Panc1 (cell line): ENCODE measurements at regions not wholly inside any gene's neighbourhood (a gene's known extent, or its start where the extent isn't known, plus 50 kb on each side); places are given as distances from the start of the nearest gene placed in this dataset.

Experiments
- ATAC-seq: fragments of 200-7000 bp; cut with Tn5 transposase; 2 replicates; pipeline ENCODE4 v1.9.1; 2020; ENCODE audit warnings: mild to moderate bottlenecking, moderate library complexity
- BruUV-seq: library from RNA; stranded (reverse); fragments of 400-500 nt; replicated peaks from 2 replicates; lab custom pipeline; 2021; lab: Mats Ljungman, UMichigan
- CTCF ChIA-PET: fragments of 300-600 bp; sonication (Branson Sonifier 250); formaldehyde crosslinking; loops from one replicate; lab custom pipeline; 2022; ENCODE audit warnings: antibody characterized with exemption; lab: Charles Lee
- POLR2A ChIA-PET: fragments of 300-600 bp; sonication (Branson Sonifier 250); formaldehyde crosslinking; loops from one replicate; lab custom pipeline; 2022; ENCODE audit warnings: antibody characterized with exemption; lab: Charles Lee
- DNase-seq: peaks from one replicate; pipeline ENCODE4 v3.0.0-alpha.2; 2010; ENCODE audit warnings: low read depth, low spot score
- H3K27ac ChIP-seq: 2 replicates; pipeline ENCODE4 v1.5.1; 2011; ENCODE audit warnings: mild to moderate bottlenecking, low read length, inconsistent platforms
- H3K27me3 ChIP-seq: fragments of 200-500 bp; sonication (Bioruptor generic); 2 replicates; pipeline ENCODE4 v1.6.0; 2014; ENCODE audit warnings: low read length, inconsistent platforms; ENCODE audit not compliant: control insufficient read depth, insufficient read depth
- H3K36me3 ChIP-seq: fragments of 200-500 bp; sonication (Bioruptor generic); 2 replicates; pipeline ENCODE4 v1.5.1; 2014; ENCODE audit warnings: inconsistent platforms, mild to moderate bottlenecking, low read length, moderate library complexity; ENCODE audit not compliant: control insufficient read depth, insufficient read depth
- H3K4me1 ChIP-seq: 2 replicates; pipeline ENCODE4 v1.5.1; 2011; ENCODE audit warnings: inconsistent platforms, mild to moderate bottlenecking, low read length, moderate library complexity; ENCODE audit not compliant: control insufficient read depth, insufficient read depth
- H3K4me3 ChIP-seq, 2 experiments: 2 replicates each; pipeline ENCODE4 v1.5.1; 2011 to 2012; ENCODE audit warnings: low read depth in 2 of 2, low read length in 2 of 2, mild to moderate bottlenecking in 2 of 2, inconsistent platforms in 1 of 2, moderate library complexity in 1 of 2
- H3K9me3 ChIP-seq: fragments of 200-500 bp; sonication (Bioruptor generic); 2 replicates; pipeline ENCODE4 v1.5.1; 2014; ENCODE audit warnings: low read depth, mild to moderate bottlenecking, inconsistent platforms, low read length, moderate library complexity; ENCODE audit not compliant: control insufficient read depth, insufficient read depth
- POLR2AphosphoS5 ChIP-seq: IDR thresholded peaks from 2 replicates; pipeline ENCODE4 v1.6.1; 2012; ENCODE audit warnings: mild to moderate bottlenecking, low read depth, low read length, moderate library complexity
- REST ChIP-seq, 2 experiments: IDR thresholded peaks; 2 replicates each; pipeline ENCODE4 v1.6.1; 2011 to 2012; ENCODE audit warnings: low read depth in 2 of 2, control low read depth in 1 of 2, low read length in 1 of 2, mild to moderate bottlenecking in 1 of 2, moderate library complexity in 1 of 2; ENCODE audit not compliant: insufficient read depth in 1 of 2
- SIN3A ChIP-seq: IDR thresholded peaks from 2 replicates; pipeline ENCODE4 v1.6.1; 2012; ENCODE audit warnings: low read depth, mild to moderate bottlenecking, low read length, moderate library complexity, borderline replicate concordance; ENCODE audit not compliant: insufficient read depth
- TCF7L2 ChIP-seq: IDR thresholded peaks from 2 replicates; pipeline ENCODE4 v1.6.1; 2011; ENCODE audit warnings: mild to moderate bottlenecking, low read depth, low read length, inconsistent platforms
- in situ Hi-C: cut with HindIII; loops from 2 replicates; pipeline ENCODE4 v1.10.0; 2016; ENCODE audit warnings: low sequenced_read_pairs, low pct_unique_long_range_greater_than_20kb
- intact Hi-C: fragments of 100-400 bp; cut with micrococcal nuclease; formaldehyde crosslinking; loops from one replicate; pipeline ENCODE4 v1.10.0; 2022; ENCODE audit not compliant: unreplicated experiment
- TF ChIP-seq, protein P1 (sequence below): fragments of 450-650 bp; IDR thresholded peaks from 2 replicates; pipeline ENCODE4 v1.5.1; 2017; ENCODE audit warnings: mild to moderate bottlenecking

GRCh38 chr10:8776926-8777622 lies 722.6 kb downstream of the GATA3 start:
- no peak overlapping the region for H3K4me3 ChIP-seq
- ChIA-PET POLR2A (no interaction called here), CTCF (no interaction called here)
- TF ChIP-seq REST (IDR thresholded peaks at IDR 0.05; ENCODE audit: insufficient read depth in 1 of 2, low read depth in 2 of 2, low read length in 1 of 2) (no peak), TCF7L2 (no peak), SIN3A (no peak), POLR2AphosphoS5 (no peak)
- TF ChIP-seq, protein P1, sequence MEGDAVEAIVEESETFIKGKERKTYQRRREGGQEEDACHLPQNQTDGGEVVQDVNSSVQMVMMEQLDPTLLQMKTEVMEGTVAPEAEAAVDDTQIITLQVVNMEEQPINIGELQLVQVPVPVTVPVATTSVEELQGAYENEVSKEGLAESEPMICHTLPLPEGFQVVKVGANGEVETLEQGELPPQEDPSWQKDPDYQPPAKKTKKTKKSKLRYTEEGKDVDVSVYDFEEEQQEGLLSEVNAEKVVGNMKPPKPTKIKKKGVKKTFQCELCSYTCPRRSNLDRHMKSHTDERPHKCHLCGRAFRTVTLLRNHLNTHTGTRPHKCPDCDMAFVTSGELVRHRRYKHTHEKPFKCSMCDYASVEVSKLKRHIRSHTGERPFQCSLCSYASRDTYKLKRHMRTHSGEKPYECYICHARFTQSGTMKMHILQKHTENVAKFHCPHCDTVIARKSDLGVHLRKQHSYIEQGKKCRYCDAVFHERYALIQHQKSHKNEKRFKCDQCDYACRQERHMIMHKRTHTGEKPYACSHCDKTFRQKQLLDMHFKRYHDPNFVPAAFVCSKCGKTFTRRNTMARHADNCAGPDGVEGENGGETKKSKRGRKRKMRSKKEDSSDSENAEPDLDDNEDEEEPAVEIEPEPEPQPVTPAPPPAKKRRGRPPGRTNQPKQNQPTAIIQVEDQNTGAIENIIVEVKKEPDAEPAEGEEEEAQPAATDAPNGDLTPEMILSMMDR, result no peak
- no peaks in the 10 kb centered on the region for H3K4me1 ChIP-seq
- no peaks in the 10 kb centered on the region for H3K36me3 ChIP-seq
- no peak for DNase-seq
- no TSS peak for BruUV-seq
- no peaks in the 10 kb centered on the region for H3K9me3 ChIP-seq
- H3K27me3 ChIP-seq, result no peaks in the 10 kb centered on the region
- no peak for ATAC-seq
- in situ Hi-C loops (no loop called here), intact Hi-C loops (no loop called here)
- H3K27ac ChIP-seq, result no peak overlapping the region

DNA sequence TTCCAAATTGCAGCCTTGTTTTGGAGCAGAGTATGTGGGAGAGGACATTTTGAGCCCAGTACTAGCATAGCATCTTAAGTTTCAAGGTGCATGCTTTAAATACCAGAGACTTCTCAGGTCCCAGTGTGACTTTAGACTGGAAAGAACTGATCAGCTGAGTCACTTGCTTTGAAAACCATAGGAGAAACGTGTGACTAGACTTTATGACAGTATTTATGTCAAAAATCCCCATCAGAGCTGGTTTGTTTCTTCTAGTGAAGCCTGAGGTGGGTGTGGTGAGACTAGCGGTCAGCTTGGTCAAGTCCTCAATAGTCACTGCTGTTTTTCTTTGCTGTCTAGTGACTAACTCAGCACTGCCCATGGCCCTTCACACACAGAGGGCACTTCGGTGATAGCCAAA lies 724.2 kb downstream of the GATA3 start:
- H3K9me3 ChIP-seq, result no peaks in the 10 kb centered on the region
- H3K4me1 ChIP-seq, result no peaks in the 10 kb centered on the region
- no peak overlapping the region for H3K27ac ChIP-seq
- intact Hi-C loops, result no loop called here
- no TSS peak for BruUV-seq
- DNase-seq (no peak), ATAC-seq (no peak)
- H3K36me3 ChIP-seq, result no peaks in the 10 kb centered on the region
- ChIA-PET POLR2A (no interaction called here), CTCF (no interaction called here)
- in situ Hi-C loops, result no loop called here
- no peaks in the 10 kb centered on the region for H3K27me3 ChIP-seq
- TF ChIP-seq SIN3A (no peak), POLR2AphosphoS5 (no peak), TCF7L2 (no peak), REST (IDR thresholded peaks at IDR 0.05; ENCODE audit: insufficient read depth in 1 of 2, low read depth in 2 of 2, low read length in 1 of 2) (no peak)
- TF ChIP-seq, protein P1, result no peak
- no peak overlapping the region for H3K4me3 ChIP-seq
